Ascending aorta (tissue), 2 donors: ENCODE measurements at regions not wholly inside any gene's neighbourhood (a gene's known extent, or its start where the extent isn't known, plus 50 kb on each side); places are given as distances from the start of the nearest gene placed in this dataset.

ENCODE experiments used
- DNase-seq, 2 donors: peaks; one replicate each; pipeline ENCODE4 v3.0.0-alpha.2; 2019; ENCODE audit warnings: low spot score in 2 of 2
- H3K27ac ChIP-seq, 2 donors: fragments of 200-600 bp; sonication (generic); one replicate each; pipeline ENCODE4 v1.5.1; 2016 to 2017; ENCODE audit warnings: mild to moderate bottlenecking in 1 of 2
- H3K27me3 ChIP-seq: fragments of 200-600 bp; sonication (generic); one replicate; pipeline ENCODE4 v1.5.1; 2017
- H3K36me3 ChIP-seq, 2 donors: fragments of 200-600 bp; sonication (generic); one replicate each; pipeline ENCODE4 v1.5.1; 2016
- H3K4me1 ChIP-seq, 2 donors: fragments of 200-600 bp; sonication (generic); one replicate each; pipeline ENCODE4 v1.5.1; 2016 to 2017; ENCODE audit warnings: mild to moderate bottlenecking in 1 of 2
- H3K4me3 ChIP-seq, 2 donors: fragments of 200-600 bp; sonication (generic); one replicate each; pipeline ENCODE4 v1.5.1; 2016 to 2017; ENCODE audit warnings: mild to moderate bottlenecking in 1 of 2
- H3K9me3 ChIP-seq, 2 donors: fragments of 200-600 bp; sonication (generic); one replicate each; pipeline ENCODE4 v1.5.1; 2016
- intact Hi-C: fragments of 100-400 bp; cut with DNase I; formaldehyde crosslinking; loops from one replicate; pipeline ENCODE4 v1.15.1; 2023
- TF ChIP-seq, protein P1 (sequence below), 3 experiments: fragments of 200-600 bp in 2 of 3; fragments of 450-650 bp in 1 of 3; sonication (generic) in 2 of 3; IDR thresholded peaks; one replicate each; pipeline ENCODE4 v1.5.1; 2016 to 2019; ENCODE audit warnings: antibody characterized with exemption in 3 of 3, mild to moderate bottlenecking in 1 of 3, moderate library complexity in 1 of 3

DNA sequence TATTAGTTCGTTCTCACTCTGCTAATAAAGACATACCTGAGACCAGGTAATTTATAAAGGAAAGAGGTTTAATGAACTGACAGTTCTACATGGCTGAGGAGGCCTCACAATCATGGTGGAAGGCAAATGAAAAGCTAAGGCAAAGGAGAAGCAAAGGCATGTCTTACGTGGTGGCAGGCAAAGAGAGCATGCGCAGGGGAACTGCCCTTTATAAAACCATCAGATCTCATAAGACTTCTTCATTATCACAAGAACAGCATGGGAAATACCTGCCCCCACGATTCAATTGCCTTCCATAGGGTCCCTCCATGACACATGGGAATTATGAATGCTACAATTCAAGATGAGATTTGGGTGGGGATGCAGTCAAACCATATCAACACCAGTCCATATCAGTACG is 133.5 kb downstream of the ZNF621 start:
- Histone ChIP-seq H3K4me3 (no peak overlapping the region), H3K4me1 (no peaks in the 10 kb centered on the region), H3K27me3 (no peaks in the 10 kb centered on the region), H3K36me3 (no peaks in the 10 kb centered on the region), H3K27ac (no peak overlapping the region), H3K9me3 (no peaks in the 10 kb centered on the region)
- intact Hi-C loops, result no loop called here
- TF ChIP-seq, protein P1, sequence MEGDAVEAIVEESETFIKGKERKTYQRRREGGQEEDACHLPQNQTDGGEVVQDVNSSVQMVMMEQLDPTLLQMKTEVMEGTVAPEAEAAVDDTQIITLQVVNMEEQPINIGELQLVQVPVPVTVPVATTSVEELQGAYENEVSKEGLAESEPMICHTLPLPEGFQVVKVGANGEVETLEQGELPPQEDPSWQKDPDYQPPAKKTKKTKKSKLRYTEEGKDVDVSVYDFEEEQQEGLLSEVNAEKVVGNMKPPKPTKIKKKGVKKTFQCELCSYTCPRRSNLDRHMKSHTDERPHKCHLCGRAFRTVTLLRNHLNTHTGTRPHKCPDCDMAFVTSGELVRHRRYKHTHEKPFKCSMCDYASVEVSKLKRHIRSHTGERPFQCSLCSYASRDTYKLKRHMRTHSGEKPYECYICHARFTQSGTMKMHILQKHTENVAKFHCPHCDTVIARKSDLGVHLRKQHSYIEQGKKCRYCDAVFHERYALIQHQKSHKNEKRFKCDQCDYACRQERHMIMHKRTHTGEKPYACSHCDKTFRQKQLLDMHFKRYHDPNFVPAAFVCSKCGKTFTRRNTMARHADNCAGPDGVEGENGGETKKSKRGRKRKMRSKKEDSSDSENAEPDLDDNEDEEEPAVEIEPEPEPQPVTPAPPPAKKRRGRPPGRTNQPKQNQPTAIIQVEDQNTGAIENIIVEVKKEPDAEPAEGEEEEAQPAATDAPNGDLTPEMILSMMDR (IDR thresholded peaks at IDR 0.05), result no peak
- no peak for DNase-seq

DNA sequence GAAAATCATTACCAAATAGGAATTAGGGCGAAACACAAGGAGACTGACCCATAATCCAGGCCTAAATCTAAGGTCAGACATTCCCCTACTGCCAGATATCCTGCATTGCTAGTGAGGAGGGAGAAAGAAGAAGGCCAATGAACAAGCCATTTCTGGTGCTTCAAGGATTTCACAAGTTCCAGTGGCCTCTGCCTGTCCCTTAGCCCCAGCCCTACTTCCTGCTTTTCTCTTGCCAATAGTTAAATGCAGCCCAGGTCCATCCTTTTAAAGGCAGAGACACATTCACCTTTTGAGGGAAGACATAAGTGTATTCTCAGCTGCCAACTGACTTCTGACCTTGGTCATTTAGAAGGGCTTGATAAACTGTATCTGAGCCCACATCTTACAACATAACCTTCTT is 135.8 kb downstream of the ZNF621 start:
- TF ChIP-seq, protein P1 (IDR thresholded peaks at IDR 0.05), result no peak
- H3K9me3 ChIP-seq, result no peaks in the 10 kb centered on the region
- no peaks in the 10 kb centered on the region for H3K27me3 ChIP-seq
- no peaks in the 10 kb centered on the region for H3K4me1 ChIP-seq
- intact Hi-C loops, result no loop called here
- H3K27ac ChIP-seq, result no peak overlapping the region
- no peaks in the 10 kb centered on the region for H3K36me3 ChIP-seq
- DNase-seq, result no peak
- H3K4me3 ChIP-seq, result no peak overlapping the region

DNA sequence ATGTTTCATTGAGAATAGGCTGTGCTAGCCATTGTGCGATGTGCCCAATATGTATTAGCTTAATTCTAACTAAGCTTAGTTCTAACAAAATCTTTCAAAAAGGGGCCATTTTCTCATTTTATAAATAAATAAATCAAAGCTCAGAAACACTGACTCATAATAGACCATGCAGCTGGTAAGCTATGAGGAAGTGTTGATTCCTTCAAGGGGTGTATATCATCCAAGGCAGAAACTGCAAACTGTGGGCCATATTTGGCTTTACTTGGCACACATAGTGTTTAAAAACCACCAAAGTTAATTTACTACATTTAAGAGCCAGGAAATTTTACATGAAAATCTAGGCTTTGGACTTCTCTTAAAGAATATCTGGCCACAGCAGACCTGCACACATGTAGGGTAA is 136.5 kb downstream of the ZNF621 start:
- H3K27me3 ChIP-seq, result no peaks in the 10 kb centered on the region
- no peaks in the 10 kb centered on the region for H3K4me1 ChIP-seq
- no peaks in the 10 kb centered on the region for H3K9me3 ChIP-seq
- TF ChIP-seq, protein P1 (IDR thresholded peaks at IDR 0.05), result no peak
- H3K27ac ChIP-seq, result no peak overlapping the region
- no peak for DNase-seq
- no peaks in the 10 kb centered on the region for H3K36me3 ChIP-seq
- intact Hi-C loops, result no loop called here
- no peak overlapping the region for H3K4me3 ChIP-seq

DNA sequence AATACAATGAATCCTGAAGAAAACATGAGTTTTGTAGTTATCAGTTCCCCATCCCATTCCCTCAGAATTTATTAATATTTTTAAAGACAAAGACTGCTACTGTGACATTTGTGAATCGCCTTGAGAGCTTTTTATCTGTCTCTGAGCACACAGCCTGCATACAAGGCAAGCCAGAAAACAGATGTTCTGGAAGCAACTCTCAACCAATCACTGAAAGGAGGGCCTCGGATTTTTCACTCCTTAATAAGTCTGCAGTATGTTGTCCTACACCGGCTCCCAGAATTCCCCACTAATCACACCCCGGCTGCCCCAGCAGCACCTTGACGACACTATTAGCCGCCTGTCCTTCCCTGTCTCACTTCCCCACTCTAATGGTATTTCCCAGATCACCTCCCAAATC is 138.5 kb downstream of the ZNF621 start:
- Histone ChIP-seq H3K4me3 (no peak overlapping the region), H3K27me3 (no peaks in the 10 kb centered on the region), H3K9me3 (no peaks in the 10 kb centered on the region), H3K36me3 (no peaks in the 10 kb centered on the region), H3K27ac (no peak overlapping the region), H3K4me1 (no peaks in the 10 kb centered on the region)
- intact Hi-C loops, result no loop called here
- TF ChIP-seq, protein P1 (IDR thresholded peaks at IDR 0.05), result no peak
- DNase-seq, result no peak

DNA sequence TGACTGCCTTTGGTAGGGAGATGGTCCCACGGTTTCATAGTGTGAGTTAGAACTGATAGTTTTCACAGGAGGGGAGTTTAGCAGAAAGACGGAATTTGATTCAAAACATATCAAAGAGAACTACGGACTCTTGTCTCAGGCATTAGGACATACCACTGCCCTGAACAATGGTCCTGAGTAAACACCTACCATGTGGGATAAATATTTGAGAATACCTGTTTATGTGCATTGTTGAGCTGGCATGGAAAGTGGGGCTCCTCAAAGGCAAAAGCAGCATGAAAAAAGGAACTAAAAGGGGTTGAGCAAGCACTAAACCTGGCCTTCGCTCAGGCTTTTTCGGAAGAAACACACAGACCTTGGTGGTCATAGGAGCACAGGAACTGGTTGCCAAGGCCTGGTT is 144.4 kb downstream of the ZNF621 start:
- DNase-seq, result no peak
- intact Hi-C loops, result no loop called here
- Histone ChIP-seq H3K9me3 (no peaks in the 10 kb centered on the region), H3K27ac (no peak overlapping the region), H3K4me1 (no peaks in the 10 kb centered on the region), H3K27me3 (no peaks in the 10 kb centered on the region), H3K4me3 (no peak overlapping the region), H3K36me3 (no peaks in the 10 kb centered on the region)
- TF ChIP-seq, protein P1 (IDR thresholded peaks at IDR 0.05), result no peak

DNA sequence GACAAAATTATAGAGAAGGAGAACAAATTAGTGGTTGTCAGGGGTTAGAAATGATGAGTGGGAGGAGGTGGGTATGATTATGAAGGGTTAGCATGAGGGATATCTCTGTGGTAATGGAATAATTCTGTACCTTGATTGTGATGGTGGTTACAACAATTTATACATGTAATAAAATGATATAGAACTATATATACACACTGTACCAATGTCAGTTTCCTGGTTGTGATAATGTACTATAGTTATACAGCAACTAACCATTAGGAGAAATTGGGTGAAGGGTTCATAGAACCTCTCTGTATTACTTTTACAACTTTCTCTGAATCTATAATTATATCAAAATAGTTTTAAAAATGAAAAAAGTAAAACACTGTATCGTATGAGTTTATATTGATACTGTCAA is 148.1 kb downstream of the ZNF621 start:
- no peak for DNase-seq
- intact Hi-C loops, result no loop called here
- Histone ChIP-seq H3K36me3 (no peaks in the 10 kb centered on the region), H3K27me3 (no peaks in the 10 kb centered on the region), H3K4me3 (no peak overlapping the region), H3K9me3 (no peaks in the 10 kb centered on the region), H3K4me1 (no peaks in the 10 kb centered on the region), H3K27ac (no peak overlapping the region)
- TF ChIP-seq, protein P1 (IDR thresholded peaks at IDR 0.05), result no peak
